HCT116 (cell line): ENCODE measurements at regions not wholly inside any gene's neighbourhood (a gene's known extent, or its start where the extent isn't known, plus 50 kb on each side); places are given as distances from the start of the nearest gene placed in this dataset.

Source experiments
- ATAC-seq: fragments of 200-7000 bp; cut with Tn5 transposase; 2 replicates; pipeline ENCODE4 v1.9.1; 2020; ENCODE audit warnings: mild to moderate bottlenecking, moderate library complexity
- BruUV-seq: library from RNA; stranded (reverse); fragments of 400-500 nt; replicated peaks from 2 replicates; lab custom pipeline; 2021; lab: Mats Ljungman, UMichigan
- CTCF ChIA-PET: fragments of 300-600 bp; sonication (Branson Sonifier 250); formaldehyde crosslinking; loops from one replicate; lab custom pipeline; 2021; ENCODE audit warnings: antibody characterized with exemption; lab: Charles Lee
- POLR2A ChIA-PET: fragments of 300-600, 350-600 bp; sonication (Branson Sonifier 250); formaldehyde crosslinking; loops from one replicate; lab custom pipeline; 2021; ENCODE audit warnings: antibody characterized with exemption; lab: Charles Lee
- RAD21 ChIA-PET, 2 experiments: fragments of 300-600 bp; sonication (Branson Sonifier 250); formaldehyde crosslinking; loops; one replicate each; lab custom pipeline; 2023; ENCODE audit warnings: low total read pairs in 2 of 2; ENCODE audit not compliant: uncharacterized antibody in 2 of 2, unreplicated experiment in 2 of 2, low non-redundant PET in 1 of 2; lab: Charles Lee
- DNase-seq: peaks from one replicate; pipeline ENCODE4 v3.0.0-alpha.2; 2010; ENCODE audit warnings: low read depth, low spot score
- H2AFZ ChIP-seq: fragments of 200-600 bp; shearing (Covaris generic), sonication (generic); 2 replicates; pipeline ENCODE4 v1.6.1; 2017; ENCODE audit warnings: low read depth, mixed run types, mixed read lengths, antibody characterized with exemption, low read length; ENCODE audit not compliant: poor library complexity, severe bottlenecking
- H3K27ac ChIP-seq: 2 replicates; pipeline ENCODE4 v1.5.1; 2012; ENCODE audit warnings: low read depth, low read length
- H3K27me3 ChIP-seq: fragments of 200-600 bp; sonication (generic); 2 replicates; pipeline ENCODE4 v1.6.1; 2016; ENCODE audit warnings: mixed run types, low read length, mixed read lengths; ENCODE audit not compliant: insufficient read depth
- H3K36me3 ChIP-seq, 2 experiments: fragments of 200-500 bp in 1 of 2; fragments of 200-600 bp in 1 of 2; sonication (Bioruptor generic) in 1 of 2; sonication (generic) in 1 of 2; 2 replicates each; pipeline versions ENCODE4 v1.5.1 to v1.6.1; 2014 to 2016; ENCODE audit warnings: low read length in 2 of 2, inconsistent platforms in 1 of 2, mixed read lengths in 1 of 2, mixed run types in 1 of 2; ENCODE audit not compliant: insufficient read depth in 2 of 2, control insufficient read depth in 1 of 2
- H3K4me1 ChIP-seq, 2 experiments: fragments of 200-600 bp in 1 of 2; sonication (generic) in 1 of 2; 2 replicates each; pipeline versions ENCODE4 v1.5.1 to v1.6.1; 2012 to 2017; ENCODE audit warnings: low read length in 2 of 2, inconsistent platforms in 1 of 2, mild to moderate bottlenecking in 1 of 2, mixed read lengths in 1 of 2, mixed run types in 1 of 2, moderate library complexity in 1 of 2; ENCODE audit not compliant: insufficient read depth in 2 of 2, control insufficient read depth in 1 of 2
- H3K4me2 ChIP-seq: fragments of 200-600 bp; sonication (generic); 2 replicates; pipeline ENCODE4 v1.6.1; 2017; ENCODE audit warnings: mixed run types, low read length, mixed read lengths
- H3K4me3 ChIP-seq, 2 experiments: fragments of 200-600 bp in 1 of 2; sonication (generic) in 1 of 2; replicated peaks in 1 of 2; 2 replicates each; pipeline ENCODE4 v1.5.1; 2011 to 2016; ENCODE audit warnings: low read length in 2 of 2, control low read depth in 1 of 2, low read depth in 1 of 2, mild to moderate bottlenecking in 1 of 2, mixed read lengths in 1 of 2, mixed run types in 1 of 2
- H3K79me2 ChIP-seq: fragments of 200-600 bp; sonication (generic); 2 replicates; pipeline ENCODE4 v1.6.1; 2017; ENCODE audit warnings: mild to moderate bottlenecking, mixed run types, low read length, moderate library complexity, mixed read lengths; ENCODE audit not compliant: insufficient read depth
- H3K9ac ChIP-seq: fragments of 200-600 bp; sonication (generic); 2 replicates; pipeline ENCODE4 v1.6.1; 2016; ENCODE audit warnings: low read length, mixed read lengths
- H3K9me2 ChIP-seq: fragments of 200-600 bp; sonication (generic), shearing (Covaris generic); 2 replicates; pipeline ENCODE4 v1.6.1; 2017; ENCODE audit warnings: mixed run types, mild to moderate bottlenecking, moderate library complexity; ENCODE audit not compliant: insufficient read depth
- H3K9me3 ChIP-seq, 2 experiments: fragments of 200-500 bp in 1 of 2; fragments of 200-600 bp in 1 of 2; sonication (Bioruptor generic) in 1 of 2; sonication (generic) in 1 of 2; 2 replicates each; pipeline ENCODE4 v1.6.1; 2014 to 2017; ENCODE audit warnings: low read length in 2 of 2, mixed read lengths in 2 of 2, inconsistent platforms in 1 of 2, low read depth in 1 of 2, mild to moderate bottlenecking in 1 of 2, mixed run types in 1 of 2, moderate library complexity in 1 of 2; ENCODE audit not compliant: control insufficient read depth in 1 of 2, insufficient read depth in 1 of 2
- H4K20me1 ChIP-seq: fragments of 200-600 bp; sonication (generic), shearing (Covaris generic); 2 replicates; pipeline ENCODE4 v1.6.1; 2017; ENCODE audit warnings: mixed run types, mild to moderate bottlenecking, moderate library complexity; ENCODE audit not compliant: insufficient read depth
- ATF3 ChIP-seq: IDR thresholded peaks from 2 replicates; pipeline ENCODE4 v1.6.1; 2012
- CBX3 ChIP-seq: IDR thresholded peaks from 2 replicates; pipeline ENCODE4 v1.6.1; 2012; ENCODE audit warnings: low read depth
- CEBPB ChIP-seq: IDR thresholded peaks from 2 replicates; pipeline ENCODE4 v1.6.1; 2012; ENCODE audit warnings: low read depth
- CTCF ChIP-seq, 3 experiments: fragments of 200-600 bp in 1 of 3; sonication (generic) in 1 of 3; IDR thresholded peaks in 2 of 3; conservative IDR thresholded peaks in 1 of 3; 2 replicates each; pipeline ENCODE4 v1.5.1; 2012 to 2017; ENCODE audit warnings: low read depth in 2 of 3, low read length in 2 of 3, antibody characterized with exemption in 1 of 3, borderline replicate concordance in 1 of 3, control low read depth in 1 of 3, mild to moderate bottlenecking in 1 of 3, mixed read lengths in 1 of 3, mixed run types in 1 of 3, moderate library complexity in 1 of 3; ENCODE audit not compliant: insufficient read depth in 1 of 3
- EZH2 ChIP-seq: fragments of 200-600 bp; sonication (generic); IDR thresholded peaks from 2 replicates; pipeline ENCODE4 v1.6.1; 2017; ENCODE audit warnings: antibody characterized with exemption, mixed run types
- EZH2phosphoT487 ChIP-seq: fragments of 200-600 bp; IDR thresholded peaks from 2 replicates; pipeline ENCODE4 v1.6.1; 2018; ENCODE audit warnings: antibody characterized with exemption, borderline replicate concordance
- FOSL1 ChIP-seq: IDR thresholded peaks from 2 replicates; pipeline ENCODE4 v1.6.1; 2012; ENCODE audit warnings: low read depth
- MAX ChIP-seq: IDR thresholded peaks from 2 replicates; pipeline ENCODE4 v1.6.1; 2012
- RAD21 ChIP-seq: IDR thresholded peaks from 2 replicates; pipeline ENCODE4 v1.6.1; 2012; ENCODE audit warnings: low read depth, mild to moderate bottlenecking
- SIN3A ChIP-seq: IDR thresholded peaks from 2 replicates; pipeline ENCODE4 v1.6.1; 2012; ENCODE audit warnings: low read depth
- SP1 ChIP-seq: IDR thresholded peaks from 2 replicates; pipeline ENCODE4 v1.6.1; 2012; ENCODE audit warnings: low read depth
- SRF ChIP-seq: IDR thresholded peaks from 2 replicates; pipeline ENCODE4 v1.6.1; 2012; ENCODE audit warnings: low read depth
- TCF7L2 ChIP-seq: IDR thresholded peaks from 2 replicates; pipeline ENCODE4 v1.7.0; 2011; ENCODE audit warnings: borderline replicate concordance, inconsistent platforms; ENCODE audit not compliant: insufficient read depth, insufficient read length; ENCODE audit errors: extremely low read depth
- YY1 ChIP-seq: IDR thresholded peaks from 2 replicates; pipeline ENCODE4 v1.6.1; 2011; ENCODE audit warnings: low read length, low read depth, moderate library complexity, mild to moderate bottlenecking; ENCODE audit not compliant: insufficient replicate concordance; ENCODE audit errors: extremely low read depth
- ZBTB33 ChIP-seq: IDR thresholded peaks from 2 replicates; pipeline ENCODE4 v1.6.1; 2011; ENCODE audit warnings: mild to moderate bottlenecking, low read length, moderate library complexity; ENCODE audit not compliant: insufficient replicate concordance; ENCODE audit errors: extremely low read depth
- ZFX ChIP-seq: fragments of 450-650 bp; IDR thresholded peaks from 2 replicates; pipeline ENCODE4 v1.6.1; 2017
- ZNF274 ChIP-seq: fragments of 200-500 bp; sonication (Bioruptor generic); IDR thresholded peaks from 2 replicates; pipeline ENCODE4 v1.6.1; 2014; ENCODE audit warnings: mild to moderate bottlenecking, low read depth, low read length, inconsistent platforms
- intact Hi-C: fragments of 100-400 bp; cut with micrococcal nuclease; formaldehyde crosslinking; loops from 2 replicates; pipeline ENCODE4 v1.10.0; 2022

- no peaks in the 10 kb centered on the region for H3K79me2 ChIP-seq
- H3K9me2 ChIP-seq, result no peaks in the 10 kb centered on the region
- H2AFZ ChIP-seq, result no peak overlapping the region
- RAD21 ChIA-PET, result no interaction called here
- no peaks in the 10 kb centered on the region for H4K20me1 ChIP-seq
- DNase-seq (no peak), ATAC-seq (no peak)
- intact Hi-C loops, result no loop called here
- no TSS peak for BruUV-seq
- no peaks in the 10 kb centered on the region for H3K36me3 ChIP-seq
- H3K27me3 ChIP-seq, result no peaks in the 10 kb centered on the region
- CTCF ChIA-PET, result no interaction called here
- H3K27ac ChIP-seq, result no peak overlapping the region
- H3K4me3 ChIP-seq, result no peak overlapping the region
- POLR2A ChIA-PET, result no interaction called here
- no peak overlapping the region for H3K4me2 ChIP-seq
- TF ChIP-seq RAD21 (no peak), ZFX (no peak), SRF (no peak), EZH2 (no peak), SIN3A (no peak), CBX3 (no peak), SP1 (no peak), CTCF (IDR thresholded peaks at IDR 0.05 in 2 of 3, conservative IDR thresholded peaks at IDR 0.05 in 1 of 3; ENCODE audit: borderline replicate concordance in 1 of 3, insufficient read depth in 1 of 3, low read depth in 2 of 3, low read length in 2 of 3) (no peak), CEBPB (no peak), TCF7L2 (no peak), EZH2phosphoT487 (no peak), ZNF274 (no peak), ZBTB33 (no peak), YY1 (no peak), FOSL1 (no peak), MAX (no peak), ATF3 (no peak)
- H3K4me1 ChIP-seq, result no peaks in the 10 kb centered on the region
- no peak overlapping the region for H3K9ac ChIP-seq
- no peaks in the 10 kb centered on the region for H3K9me3 ChIP-seq
Measured at GRCh38 chr5:56388229-56388985, 155.3 kb upstream of the ANKRD55 start.
